ENCODE measurements at regions not wholly inside any gene's neighbourhood (a gene's known extent, or its start where the extent isn't known, plus 50 kb on each side); places are given as distances from the start of the nearest gene placed in this dataset.
"Not testable (repeated sequence)": the region's sequence is repeated elsewhere in the genome, so short reads cannot be mapped to it uniquely, and the experiment has no call there.

DNA sequence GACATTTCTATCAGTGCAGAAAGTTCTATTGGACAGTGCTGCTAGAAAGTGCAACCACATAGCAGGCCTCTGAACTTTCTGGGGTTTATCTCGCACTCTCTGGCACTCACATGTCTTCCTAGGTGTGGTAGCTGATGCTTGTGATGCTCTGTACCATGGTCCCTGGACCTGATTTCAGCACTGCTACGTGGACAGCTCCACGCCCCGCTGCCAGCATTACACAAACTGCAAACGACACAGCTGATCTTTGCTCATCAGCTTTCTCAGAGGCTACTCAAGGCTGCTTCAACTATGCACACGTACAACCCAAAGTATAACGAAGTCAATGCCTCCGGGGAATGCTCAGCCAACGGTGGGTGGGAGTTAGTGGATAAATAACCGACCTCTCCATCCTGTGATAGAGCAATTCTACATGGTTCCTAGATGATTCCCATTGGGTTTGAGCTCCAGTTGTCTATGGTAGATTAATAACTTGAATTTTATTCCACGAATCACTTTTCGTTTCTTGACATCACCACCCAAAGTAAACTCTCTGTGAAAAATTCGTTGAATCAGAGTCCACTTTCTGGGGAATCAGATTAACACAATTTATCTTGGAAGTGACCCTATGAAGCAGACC, 302.5 kb downstream of the ACTR3B start:
- DNase-seq (ENCODE audit: extremely low spot score, unreplicated experiment): no peak
- no peaks in the 10 kb centered on the region for H3K36me3 Mint-ChIP-seq (ENCODE audit: unreplicated experiment)
- TF ChIP-seq, protein P1, sequence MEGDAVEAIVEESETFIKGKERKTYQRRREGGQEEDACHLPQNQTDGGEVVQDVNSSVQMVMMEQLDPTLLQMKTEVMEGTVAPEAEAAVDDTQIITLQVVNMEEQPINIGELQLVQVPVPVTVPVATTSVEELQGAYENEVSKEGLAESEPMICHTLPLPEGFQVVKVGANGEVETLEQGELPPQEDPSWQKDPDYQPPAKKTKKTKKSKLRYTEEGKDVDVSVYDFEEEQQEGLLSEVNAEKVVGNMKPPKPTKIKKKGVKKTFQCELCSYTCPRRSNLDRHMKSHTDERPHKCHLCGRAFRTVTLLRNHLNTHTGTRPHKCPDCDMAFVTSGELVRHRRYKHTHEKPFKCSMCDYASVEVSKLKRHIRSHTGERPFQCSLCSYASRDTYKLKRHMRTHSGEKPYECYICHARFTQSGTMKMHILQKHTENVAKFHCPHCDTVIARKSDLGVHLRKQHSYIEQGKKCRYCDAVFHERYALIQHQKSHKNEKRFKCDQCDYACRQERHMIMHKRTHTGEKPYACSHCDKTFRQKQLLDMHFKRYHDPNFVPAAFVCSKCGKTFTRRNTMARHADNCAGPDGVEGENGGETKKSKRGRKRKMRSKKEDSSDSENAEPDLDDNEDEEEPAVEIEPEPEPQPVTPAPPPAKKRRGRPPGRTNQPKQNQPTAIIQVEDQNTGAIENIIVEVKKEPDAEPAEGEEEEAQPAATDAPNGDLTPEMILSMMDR (IDR thresholded peaks at IDR 0.05): no peak
- no peak overlapping the region for H3K4me3 Mint-ChIP-seq (ENCODE audit: unreplicated experiment)
- no peak overlapping the region for H3K27ac Mint-ChIP-seq (ENCODE audit: unreplicated experiment)
- H3K4me1 Mint-ChIP-seq (ENCODE audit: unreplicated experiment): no peaks in the 10 kb centered on the region
- no peaks in the 10 kb centered on the region for H3K27me3 Mint-ChIP-seq (ENCODE audit: unreplicated experiment)
- peaks cover 48% of the 10 kb centered on the region for H3K9me3 Mint-ChIP-seq (ENCODE audit: unreplicated experiment)

DNA sequence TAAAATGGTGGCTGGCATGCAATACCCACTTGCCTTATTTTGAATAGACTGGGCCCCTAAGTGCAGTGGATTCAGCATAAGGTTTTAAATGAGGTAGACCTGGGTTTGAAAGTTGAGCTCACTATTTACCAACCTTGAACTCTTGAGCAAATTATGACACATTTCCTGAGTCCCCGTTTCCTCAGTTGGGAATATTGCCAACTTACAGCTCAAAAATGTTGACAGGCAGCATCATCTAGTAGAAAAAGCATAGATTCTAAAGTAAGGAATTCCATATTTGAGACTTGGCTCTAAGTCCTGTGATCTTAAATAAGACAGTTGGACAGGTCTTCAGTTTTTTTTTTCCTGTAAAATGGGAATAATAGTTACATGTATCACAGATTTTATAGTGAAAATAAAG, 305.5 kb downstream of the ACTR3B start:
- TF ChIP-seq, protein P1 (IDR thresholded peaks at IDR 0.05): no peak
- no peaks in the 10 kb centered on the region for H3K4me1 Mint-ChIP-seq (ENCODE audit: unreplicated experiment)
- H3K27ac Mint-ChIP-seq (ENCODE audit: unreplicated experiment): no peak overlapping the region

DNA sequence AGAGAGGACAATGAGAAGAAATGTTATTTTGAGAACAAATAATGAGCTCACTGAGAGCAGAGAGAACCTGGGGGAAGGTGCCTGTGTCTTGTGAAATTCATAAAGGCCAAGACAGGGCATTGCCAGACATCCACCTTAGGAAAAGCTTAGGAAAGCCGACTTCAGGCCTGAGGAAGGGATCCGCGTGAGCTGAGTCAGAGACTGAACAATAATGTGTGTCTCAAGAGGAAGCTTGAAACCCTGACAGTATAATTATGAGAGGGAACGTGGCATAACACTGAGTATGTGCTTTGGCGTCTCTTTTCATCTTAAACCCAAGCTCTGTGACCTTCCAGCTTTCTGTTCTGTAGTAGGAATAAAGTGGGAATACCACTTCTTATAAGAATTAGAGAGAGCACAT, 307.2 kb downstream of the ACTR3B start:
- no peak for DNase-seq (ENCODE audit: extremely low spot score, unreplicated experiment)
- Mint-ChIP-seq H3K27me3 (ENCODE audit: unreplicated experiment) (no peaks in the 10 kb centered on the region), H3K4me1 (ENCODE audit: unreplicated experiment) (no peaks in the 10 kb centered on the region), H3K36me3 (ENCODE audit: unreplicated experiment) (no peaks in the 10 kb centered on the region), H3K4me3 (ENCODE audit: unreplicated experiment) (no peak overlapping the region), H3K27ac (ENCODE audit: unreplicated experiment) (no peak overlapping the region), H3K9me3 (ENCODE audit: unreplicated experiment) (peaks cover 39% of the 10 kb centered on the region)
- TF ChIP-seq, protein P1 (IDR thresholded peaks at IDR 0.05): no peak

More for the DNA sequence above, 305.5 kb downstream of the ACTR3B start:
- DNase-seq (ENCODE audit: extremely low spot score, unreplicated experiment): no peak
- Mint-ChIP-seq H3K27me3 (ENCODE audit: unreplicated experiment) (no peaks in the 10 kb centered on the region), H3K4me3 (ENCODE audit: unreplicated experiment) (no peak overlapping the region), H3K36me3 (ENCODE audit: unreplicated experiment) (no peaks in the 10 kb centered on the region), H3K9me3 (ENCODE audit: unreplicated experiment) (peaks cover 43% of the 10 kb centered on the region)

DNA sequence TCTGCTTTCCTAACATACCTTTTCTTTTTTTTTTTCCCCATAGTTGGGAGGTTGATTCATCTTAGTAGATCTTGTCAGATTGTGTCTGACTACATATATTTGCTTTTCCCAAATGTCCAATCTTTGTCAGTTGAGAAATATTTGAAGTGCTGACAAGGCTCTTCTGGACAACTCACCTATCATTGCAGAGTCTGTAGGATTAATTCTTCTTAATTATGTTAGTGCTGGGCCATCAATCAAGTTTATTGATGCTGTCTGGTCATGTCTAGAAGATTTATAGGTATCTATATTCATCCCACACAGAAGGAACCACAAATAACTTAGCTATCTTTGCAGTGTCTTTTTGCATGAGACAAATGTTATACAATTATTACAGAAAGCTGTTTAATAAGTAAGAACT, 310.6 kb downstream of the ACTR3B start:
- H3K9me3 Mint-ChIP-seq (ENCODE audit: unreplicated experiment): peaks cover 37% of the 10 kb centered on the region
- H3K27me3 Mint-ChIP-seq (ENCODE audit: unreplicated experiment): no peaks in the 10 kb centered on the region
- TF ChIP-seq, protein P1 (IDR thresholded peaks at IDR 0.05): no peak
- H3K36me3 Mint-ChIP-seq (ENCODE audit: unreplicated experiment): no peaks in the 10 kb centered on the region
- H3K4me3 Mint-ChIP-seq (ENCODE audit: unreplicated experiment): no peak overlapping the region
- no peak overlapping the region for H3K27ac Mint-ChIP-seq (ENCODE audit: unreplicated experiment)
- H3K4me1 Mint-ChIP-seq (ENCODE audit: unreplicated experiment): no peaks in the 10 kb centered on the region
- no peak for DNase-seq (ENCODE audit: extremely low spot score, unreplicated experiment)

DNA sequence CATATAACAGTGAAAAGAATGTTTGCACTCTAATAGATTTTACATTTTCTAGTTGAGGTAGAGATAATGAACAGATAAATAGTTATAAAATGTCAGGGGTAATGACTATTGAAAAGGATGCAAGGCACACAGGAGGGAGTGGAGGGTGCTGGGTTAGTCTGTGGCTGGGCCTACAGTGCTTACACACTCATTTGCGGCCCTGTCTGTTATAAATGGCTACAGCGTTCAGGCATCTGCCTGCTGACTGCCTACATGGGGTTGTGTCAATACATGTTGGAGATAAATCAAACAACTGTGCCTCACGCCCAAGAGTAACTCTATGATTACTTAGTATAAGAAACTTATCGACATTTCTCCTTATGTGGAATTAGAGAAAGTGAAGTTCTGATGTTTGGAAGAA, 313.3 kb downstream of the ACTR3B start:
- Mint-ChIP-seq H3K9me3 (ENCODE audit: unreplicated experiment) (peaks cover 38% of the 10 kb centered on the region), H3K4me1 (ENCODE audit: unreplicated experiment) (no peaks in the 10 kb centered on the region), H3K27ac (ENCODE audit: unreplicated experiment) (no peak overlapping the region), H3K27me3 (ENCODE audit: unreplicated experiment) (no peaks in the 10 kb centered on the region), H3K36me3 (ENCODE audit: unreplicated experiment) (no peaks in the 10 kb centered on the region), H3K4me3 (ENCODE audit: unreplicated experiment) (no peak overlapping the region)
- TF ChIP-seq, protein P1 (IDR thresholded peaks at IDR 0.05): no peak
- no peak for DNase-seq (ENCODE audit: extremely low spot score, unreplicated experiment)

DNA sequence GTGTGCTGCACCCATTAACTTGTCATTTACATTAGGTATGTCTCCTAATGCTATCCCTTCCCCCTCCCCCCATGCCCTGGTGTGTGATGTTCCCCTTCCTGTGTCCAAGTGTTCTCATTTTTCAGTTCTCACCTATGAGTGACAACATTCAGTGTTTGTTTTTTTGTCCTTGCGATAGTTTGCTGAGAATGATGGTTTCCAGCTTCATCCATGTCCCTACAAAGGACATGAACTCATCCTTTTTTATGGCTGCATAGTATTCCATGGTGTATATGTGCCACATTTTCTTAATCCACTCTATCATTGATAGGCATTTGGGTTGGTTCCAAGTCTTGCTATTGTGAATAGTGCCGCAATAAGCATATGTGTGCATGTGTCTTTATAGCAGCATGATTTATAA, 316.7 kb downstream of the ACTR3B start:
- H3K9me3 Mint-ChIP-seq (ENCODE audit: unreplicated experiment): peaks cover 46% of the 10 kb centered on the region
- not testable (repeated sequence) for H3K27me3 Mint-ChIP-seq (ENCODE audit: unreplicated experiment); H3K4me1 Mint-ChIP-seq (ENCODE audit: unreplicated experiment); H3K27ac Mint-ChIP-seq (ENCODE audit: unreplicated experiment); DNase-seq (ENCODE audit: extremely low spot score, unreplicated experiment); H3K4me3 Mint-ChIP-seq (ENCODE audit: unreplicated experiment); H3K36me3 Mint-ChIP-seq (ENCODE audit: unreplicated experiment)

Data from osteocyte (in vitro differentiated cells).